Kidney glomerular epithelial cell (primary cell): ENCODE measurements at regions not wholly inside any gene's neighbourhood (a gene's known extent, or its start where the extent isn't known, plus 50 kb on each side); places are given as distances from the start of the nearest gene placed in this dataset.
"Not testable (repeated sequence)": the region's sequence is repeated elsewhere in the genome, so short reads cannot be mapped to it uniquely, and the experiment has no call there.

ENCODE experiments used
- DNase-seq: peaks from one replicate; lab custom pipeline; 2025; lab: John Stamatoyannopoulos, UW

DNA sequence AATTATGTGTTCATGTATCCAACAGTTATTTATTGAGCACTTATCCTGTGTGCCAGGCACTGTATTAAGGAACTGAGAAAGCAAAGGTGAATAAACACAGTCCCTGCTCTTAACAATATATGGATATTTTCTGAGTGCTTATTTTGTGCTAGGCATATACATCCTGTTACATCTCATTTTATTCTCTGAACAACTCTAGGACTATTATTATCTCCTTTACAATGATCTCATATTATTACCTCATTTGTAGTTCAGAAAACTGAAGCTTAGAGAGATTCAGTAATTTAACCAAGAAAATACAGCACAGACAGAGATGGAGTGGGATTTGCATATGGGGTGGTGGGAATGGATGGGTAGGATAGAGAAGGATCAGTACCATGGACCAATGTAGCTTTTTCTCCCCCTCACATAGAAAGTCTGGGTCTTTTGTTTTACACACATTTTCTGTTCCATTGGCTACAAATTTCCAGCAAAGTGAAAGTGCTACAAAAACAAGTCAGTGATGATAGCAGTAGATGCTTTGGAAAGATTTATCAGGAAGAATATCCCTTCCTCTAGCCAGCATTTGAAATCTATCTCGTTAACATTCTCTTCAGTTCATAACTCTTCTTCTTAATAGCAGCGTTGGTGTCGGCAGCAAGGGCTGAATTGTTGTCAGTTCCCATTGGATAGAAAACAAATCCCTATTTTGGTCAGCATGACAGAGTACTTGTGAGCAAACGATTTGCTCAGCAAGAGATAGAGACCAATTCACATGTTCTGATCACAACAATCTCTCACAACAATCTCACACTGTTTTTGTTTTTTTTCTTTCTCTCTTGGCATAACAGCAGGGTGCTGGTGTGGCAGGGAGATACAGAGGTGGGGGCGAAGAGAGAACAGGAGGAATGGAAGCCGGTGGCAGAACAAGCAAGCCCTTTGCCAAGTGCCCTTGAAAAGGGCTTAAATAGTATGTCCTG is 102.2 kb upstream of the KCTD1 start:
- DNase-seq, result no peak

DNA sequence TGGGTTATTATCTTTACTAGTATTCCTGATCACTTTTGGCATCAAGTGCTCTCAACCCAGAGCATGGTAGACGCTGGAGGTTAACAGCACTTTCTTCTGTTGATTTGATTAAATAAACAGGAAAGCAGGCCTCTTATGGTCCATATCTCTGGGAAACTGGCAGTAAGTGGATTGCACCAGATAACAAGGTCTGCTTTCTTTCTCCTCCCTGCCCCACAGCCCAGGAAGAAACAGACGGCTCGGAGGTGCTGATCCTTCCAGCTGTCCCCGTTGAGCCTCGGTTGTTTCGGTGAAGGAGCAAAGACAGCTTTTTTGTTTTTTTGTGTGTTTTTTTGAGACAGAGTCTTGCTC is 100.8 kb upstream of the KCTD1 start:
- DNase-seq, result no peak

- no peak for DNase-seq
Measured at GRCh38 chr18:26648509-26649192, 100.3 kb upstream of the KCTD1 start.

GRCh38 chr18:26646901-26647300 is 98.5 kb upstream of the KCTD1 start:
- no peak for DNase-seq

DNA sequence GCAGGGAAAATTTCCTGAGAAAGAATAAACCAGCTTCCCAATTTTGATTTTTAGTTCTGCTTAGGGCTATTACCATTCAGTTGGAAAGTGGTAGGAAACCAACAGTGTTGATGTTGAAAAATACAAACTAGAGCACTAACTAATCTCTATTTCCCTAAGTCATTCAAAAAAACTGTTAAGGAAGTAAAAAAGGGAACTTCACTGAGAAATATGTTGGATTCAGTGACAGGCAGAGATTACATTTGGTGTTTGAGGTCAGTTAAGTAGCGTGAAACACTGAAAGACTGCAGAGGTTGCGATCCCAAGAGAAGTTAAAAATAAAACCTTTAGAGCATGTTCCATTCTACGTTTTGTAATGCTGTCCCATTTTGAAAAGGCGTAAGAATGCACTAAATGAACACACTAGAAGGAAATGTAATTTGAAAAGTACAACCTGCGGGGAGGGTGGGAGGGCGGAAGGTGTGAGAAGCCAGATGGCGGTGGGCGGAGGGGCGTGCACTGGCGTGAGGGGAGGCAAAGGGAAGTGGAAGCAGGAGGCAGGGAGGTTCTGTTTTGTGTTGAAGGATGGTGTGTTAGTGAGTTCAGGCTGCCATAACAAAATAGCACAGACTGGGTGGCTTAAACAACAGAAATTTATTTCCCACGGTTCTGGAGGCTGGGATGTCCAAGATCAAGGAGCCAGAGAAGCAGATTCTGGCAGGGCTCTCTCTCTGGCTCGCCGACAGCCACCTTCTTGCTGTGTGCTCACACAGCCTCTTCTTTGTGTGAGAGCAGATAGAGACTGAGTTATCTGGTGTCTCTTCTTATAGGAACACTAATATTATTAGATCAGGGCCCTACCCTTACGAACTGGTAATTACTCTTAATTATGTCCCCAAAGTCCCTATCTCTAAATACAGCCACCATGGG is 94.3 kb upstream of the KCTD1 start:
- DNase-seq, result no peak

DNA sequence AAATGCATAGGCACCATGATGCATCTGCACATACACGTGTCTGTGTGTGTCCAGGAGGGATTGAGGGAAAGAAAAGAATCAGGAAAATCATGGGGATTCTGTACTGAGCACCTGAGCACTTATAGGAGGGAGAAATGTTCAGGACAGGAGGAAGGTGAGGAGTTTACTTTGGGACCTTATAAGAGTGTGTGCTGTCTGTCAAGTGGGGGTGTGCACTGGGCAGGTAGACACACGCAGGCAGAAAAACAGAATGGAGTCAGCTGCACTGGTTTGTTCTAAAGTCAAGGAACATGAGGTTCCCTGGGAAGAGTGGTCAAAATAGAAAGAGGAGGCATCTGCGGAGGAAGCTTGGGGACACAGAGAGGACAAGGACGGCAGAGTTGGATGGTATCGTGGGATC is 92.2 kb upstream of the KCTD1 start:
- DNase-seq, result no peak

DNA sequence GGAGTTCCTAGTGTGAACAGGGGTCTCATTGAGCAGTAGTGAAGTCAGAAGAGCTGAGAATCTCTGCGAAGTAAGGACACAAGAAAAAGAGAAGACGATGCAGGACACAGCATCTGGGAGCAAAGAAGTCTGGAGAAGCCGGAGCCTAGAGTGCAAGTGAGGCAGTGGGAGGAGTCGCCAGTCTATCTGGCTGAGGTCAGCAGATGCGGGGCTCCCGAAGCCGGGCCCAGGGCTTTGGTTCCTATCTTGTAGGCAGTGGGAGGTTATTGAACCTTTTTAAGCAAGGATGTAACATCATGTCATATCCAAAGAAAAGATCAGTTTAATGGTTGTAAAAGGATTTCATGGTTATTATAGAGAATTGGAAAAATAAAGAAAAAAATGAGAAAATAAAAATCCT is 90.8 kb upstream of the KCTD1 start:
- no peak for DNase-seq

- DNase-seq, result no peak
Measured at GRCh38 chr18:26637983-26638382, 89.6 kb upstream of the KCTD1 start.

DNA sequence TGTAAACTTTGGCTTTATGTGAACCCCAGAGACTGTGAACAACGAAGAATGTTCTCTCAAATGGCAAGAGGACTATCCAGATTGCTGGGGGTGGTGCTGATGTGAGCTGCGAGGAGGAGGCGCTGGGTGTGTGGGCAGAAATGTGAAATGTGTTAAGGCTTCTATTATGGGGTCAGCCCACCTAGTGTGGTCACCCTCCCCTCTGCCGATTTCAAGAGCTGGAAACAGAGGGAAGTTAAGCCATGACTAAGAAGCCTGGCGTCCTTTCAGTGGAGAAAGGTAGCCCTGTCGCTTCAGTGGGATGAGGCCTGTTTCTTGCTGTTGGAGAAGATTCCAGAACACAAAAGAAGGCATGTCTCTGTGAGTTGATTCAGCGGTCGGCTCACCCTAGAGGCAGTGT is 89.0 kb upstream of the KCTD1 start:
- DNase-seq, result no peak

DNA sequence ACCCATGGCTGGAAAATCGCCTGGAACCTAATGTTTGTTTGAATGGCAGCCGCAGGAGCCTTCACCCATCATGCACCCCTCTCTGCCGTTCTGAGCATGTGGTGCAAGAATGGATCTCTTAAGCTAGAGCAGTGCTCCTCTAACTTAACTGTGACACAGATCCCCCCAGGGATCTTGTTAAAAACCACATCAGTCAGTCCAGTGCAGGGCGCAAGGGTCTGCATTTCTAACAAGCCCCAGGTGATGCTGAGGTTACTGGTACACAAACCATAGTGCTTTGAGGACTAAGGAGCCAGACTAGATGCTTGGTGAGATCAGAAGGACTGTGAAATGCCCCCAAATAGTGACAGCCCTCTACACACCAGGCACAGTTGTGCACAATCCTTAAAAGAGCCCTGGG is 87.1 kb upstream of the KCTD1 start:
- no peak for DNase-seq

GRCh38 chr18:26634631-26635030 is 86.3 kb upstream of the KCTD1 start:
- no peak for DNase-seq

GRCh38 chr18:26631135-26631534 is 82.8 kb upstream of the KCTD1 start:
- no peak for DNase-seq

DNA sequence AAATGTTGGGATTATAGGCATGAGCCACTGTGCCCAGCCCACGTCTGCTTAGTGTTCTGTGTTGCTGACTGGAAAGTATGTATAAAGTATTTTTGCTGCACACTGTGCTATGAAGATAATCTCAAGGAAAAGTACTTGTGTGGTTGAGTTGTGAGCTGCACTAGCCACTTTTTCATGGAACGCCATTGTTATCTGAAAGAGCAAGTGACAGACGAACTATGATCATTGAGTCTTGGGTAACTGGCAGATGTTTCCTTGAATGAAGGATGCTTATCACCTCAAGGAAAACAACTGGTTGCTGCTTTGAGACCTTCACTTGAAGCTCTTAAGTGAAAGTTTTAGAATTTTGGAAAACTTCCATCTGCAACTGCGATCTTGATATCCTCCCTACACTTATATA is 82.2 kb upstream of the KCTD1 start:
- no peak for DNase-seq

DNA sequence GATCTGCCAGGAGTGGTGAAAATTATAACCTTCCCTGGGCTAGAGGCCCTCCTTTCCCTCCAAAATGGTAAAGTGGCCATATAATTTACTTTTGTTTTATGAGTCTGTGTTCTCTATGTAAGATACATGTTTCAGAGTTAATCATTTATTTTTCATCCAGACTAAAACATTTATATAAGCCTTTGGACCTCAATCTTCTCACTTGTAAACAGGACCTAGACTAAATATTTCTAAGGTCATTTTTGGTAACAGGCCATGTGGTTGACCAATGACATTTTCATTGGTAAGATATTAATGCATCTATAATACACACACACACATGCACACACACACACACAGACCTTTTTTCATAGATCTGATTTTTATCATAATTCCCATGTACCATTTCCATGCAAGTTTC is 79.7 kb upstream of the KCTD1 start:
- DNase-seq, result no peak

- no peak for DNase-seq
Measured at GRCh38 chr18:26624443-26624842, 76.1 kb upstream of the KCTD1 start.

GRCh38 chr18:26623314-26623713 is 75.0 kb upstream of the KCTD1 start:
- DNase-seq, result not testable (repeated sequence)

GRCh38 chr18:26621161-26622026 is 73.0 kb upstream of the KCTD1 start:
- peak; percentile 12 for DNase-seq

DNA sequence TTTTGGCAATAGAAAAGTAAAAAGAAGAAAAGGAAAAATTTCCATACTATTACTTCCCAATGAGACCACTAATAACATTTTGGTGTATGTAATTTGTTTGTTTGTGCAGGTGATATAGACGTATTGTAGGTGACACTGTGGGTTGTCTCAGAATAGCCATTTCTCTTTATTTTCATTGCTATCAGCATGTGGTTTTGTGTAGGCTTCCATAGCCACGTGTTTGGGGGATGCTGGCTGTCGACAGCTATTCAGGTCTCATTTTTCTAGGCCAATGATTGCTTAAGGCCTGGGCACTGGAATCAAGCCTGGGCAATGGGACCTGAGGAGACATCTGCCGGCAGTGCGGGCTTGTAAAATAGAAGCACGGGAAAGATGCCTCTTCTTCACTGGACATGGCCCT is 71.0 kb upstream of the KCTD1 start:
- DNase-seq, result no peak

GRCh38 chr18:26618135-26618534 is 69.8 kb upstream of the KCTD1 start:
- DNase-seq, result no peak

DNA sequence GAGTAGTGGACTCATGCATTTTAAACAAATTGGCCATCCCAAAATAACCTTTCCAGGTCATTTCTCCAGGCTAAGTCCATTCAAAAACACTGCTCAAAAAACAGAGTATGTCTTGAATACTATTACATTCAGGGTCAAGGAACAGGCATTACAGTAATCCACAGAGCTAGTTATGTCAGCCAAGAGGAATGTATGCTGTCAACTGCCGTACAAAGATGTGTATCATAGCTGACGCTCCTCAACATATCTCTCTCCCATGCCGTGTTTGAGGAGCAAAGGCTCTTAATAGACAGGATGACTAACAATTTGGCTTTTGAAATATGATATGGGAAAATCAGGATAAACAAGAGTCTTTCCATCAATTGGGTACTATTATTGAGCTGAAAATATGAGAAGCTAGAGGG is 68.8 kb upstream of the KCTD1 start:
- DNase-seq, result peak; percentile 85

- no peak for DNase-seq
Measured at GRCh38 chr18:26614374-26614773, 66.0 kb upstream of the KCTD1 start.
